Activated T-helper 17 cell treated with anti-CD3 and anti-CD28 coated beads, Interleukin-2, amount 50 U/mL, for 72 hours (primary cell): ENCODE measurements at regions not wholly inside any gene's neighbourhood (a gene's known extent, or its start where the extent isn't known, plus 50 kb on each side); places are given as distances from the start of the nearest gene placed in this dataset.
"Not testable (repeated sequence)": the region's sequence is repeated elsewhere in the genome, so short reads cannot be mapped to it uniquely, and the experiment has no call there.

Experiments
- ATAC-seq: fragments of 150-1000 bp; cut with Tn5 transposase; replicated peaks from 2 replicates; pipeline ENCODE4 v1.10.0; 2021; ENCODE audit warnings: mild to moderate bottlenecking, moderate library complexity
- H3K27ac Mint-ChIP-seq: one replicate; pipeline ENCODE4 v1.8.0; 2022; ENCODE audit warnings: mixed read lengths
- H3K27me3 Mint-ChIP-seq: one replicate; pipeline ENCODE4 v1.8.0; 2022; ENCODE audit warnings: mixed read lengths
- H3K36me3 Mint-ChIP-seq: one replicate; pipeline ENCODE4 v1.8.0; 2022; ENCODE audit warnings: low read depth, mild to moderate bottlenecking, mixed read lengths
- H3K4me1 Mint-ChIP-seq: one replicate; pipeline ENCODE4 v1.8.0; 2022; ENCODE audit warnings: mixed read lengths
- H3K4me3 Mint-ChIP-seq: one replicate; pipeline ENCODE4 v1.8.0; 2022; ENCODE audit warnings: mild to moderate bottlenecking, mixed read lengths
- H3K9me3 Mint-ChIP-seq: one replicate; pipeline ENCODE4 v1.8.0; 2022; ENCODE audit warnings: mixed read lengths

GRCh38 chr2:87410371-87410770 is 337.5 kb upstream of the PLGLB2 start:
- not testable (repeated sequence) for H3K27ac Mint-ChIP-seq, ATAC-seq, H3K4me1 Mint-ChIP-seq, H3K27me3 Mint-ChIP-seq, H3K4me3 Mint-ChIP-seq, H3K36me3 Mint-ChIP-seq, H3K9me3 Mint-ChIP-seq

GRCh38 chr2:87412036-87412820 is 335.7 kb upstream of the PLGLB2 start:
- H3K27me3 Mint-ChIP-seq, H3K4me3 Mint-ChIP-seq, H3K36me3 Mint-ChIP-seq, H3K4me1 Mint-ChIP-seq, H3K27ac Mint-ChIP-seq, H3K9me3 Mint-ChIP-seq, ATAC-seq: not testable (repeated sequence)

GRCh38 chr2:87414331-87414730 is 333.6 kb upstream of the PLGLB2 start:
- not testable (repeated sequence) for H3K4me1 Mint-ChIP-seq, ATAC-seq, H3K9me3 Mint-ChIP-seq, H3K27ac Mint-ChIP-seq, H3K36me3 Mint-ChIP-seq, H3K4me3 Mint-ChIP-seq, H3K27me3 Mint-ChIP-seq

GRCh38 chr2:87414795-87415570 is 332.9 kb upstream of the PLGLB2 start:
- H3K27me3 Mint-ChIP-seq, H3K4me3 Mint-ChIP-seq, H3K27ac Mint-ChIP-seq, H3K9me3 Mint-ChIP-seq, ATAC-seq, H3K36me3 Mint-ChIP-seq, H3K4me1 Mint-ChIP-seq: not testable (repeated sequence)

GRCh38 chr2:87415586-87416265 is 332.2 kb upstream of the PLGLB2 start:
- H3K27ac Mint-ChIP-seq, H3K36me3 Mint-ChIP-seq, ATAC-seq, H3K4me1 Mint-ChIP-seq, H3K9me3 Mint-ChIP-seq, H3K4me3 Mint-ChIP-seq, H3K27me3 Mint-ChIP-seq: not testable (repeated sequence)

- not testable (repeated sequence) for H3K4me3 Mint-ChIP-seq, H3K27me3 Mint-ChIP-seq, H3K9me3 Mint-ChIP-seq, H3K36me3 Mint-ChIP-seq, H3K27ac Mint-ChIP-seq, ATAC-seq, H3K4me1 Mint-ChIP-seq
Measured at GRCh38 chr2:87416266-87416592, 331.7 kb upstream of the PLGLB2 start.

GRCh38 chr2:87417147-87417546 is 330.7 kb upstream of the PLGLB2 start:
- not testable (repeated sequence) for H3K27me3 Mint-ChIP-seq, H3K4me3 Mint-ChIP-seq, H3K36me3 Mint-ChIP-seq, H3K27ac Mint-ChIP-seq, ATAC-seq, H3K9me3 Mint-ChIP-seq, H3K4me1 Mint-ChIP-seq

GRCh38 chr2:87417742-87418567 is 329.9 kb upstream of the PLGLB2 start:
- H3K36me3 Mint-ChIP-seq = not testable (repeated sequence)

GRCh38 chr2:87418823-87419822 is 328.8 kb upstream of the PLGLB2 start:
- H3K27me3 Mint-ChIP-seq, H3K9me3 Mint-ChIP-seq, H3K36me3 Mint-ChIP-seq, H3K4me1 Mint-ChIP-seq, ATAC-seq, H3K27ac Mint-ChIP-seq, H3K4me3 Mint-ChIP-seq: not testable (repeated sequence)

More at GRCh38 chr2:87417742-87418567, 329.9 kb upstream of the PLGLB2 start:
- not testable (repeated sequence) for H3K9me3 Mint-ChIP-seq, ATAC-seq, H3K4me3 Mint-ChIP-seq, H3K27me3 Mint-ChIP-seq, H3K27ac Mint-ChIP-seq, H3K4me1 Mint-ChIP-seq

- not testable (repeated sequence) for H3K27ac Mint-ChIP-seq, H3K27me3 Mint-ChIP-seq, H3K9me3 Mint-ChIP-seq, H3K36me3 Mint-ChIP-seq, ATAC-seq, H3K4me3 Mint-ChIP-seq, H3K4me1 Mint-ChIP-seq
Measured at GRCh38 chr2:87419980-87420379, 327.9 kb upstream of the PLGLB2 start.

- H3K27me3 Mint-ChIP-seq, H3K9me3 Mint-ChIP-seq, H3K36me3 Mint-ChIP-seq, ATAC-seq, H3K4me3 Mint-ChIP-seq, H3K27ac Mint-ChIP-seq, H3K4me1 Mint-ChIP-seq: not testable (repeated sequence)
Measured at GRCh38 chr2:87420954-87421353, 326.9 kb upstream of the PLGLB2 start.

- not testable (repeated sequence) for H3K4me3 Mint-ChIP-seq, H3K36me3 Mint-ChIP-seq, H3K27me3 Mint-ChIP-seq, H3K4me1 Mint-ChIP-seq, H3K9me3 Mint-ChIP-seq, ATAC-seq, H3K27ac Mint-ChIP-seq
Measured at GRCh38 chr2:87423796-87424762, 323.8 kb upstream of the PLGLB2 start.

- H3K27me3 Mint-ChIP-seq = not testable (repeated sequence)
Measured at GRCh38 chr2:87424763-87425154, 323.1 kb upstream of the PLGLB2 start.

More at GRCh38 chr2:87424763-87425154, 323.1 kb upstream of the PLGLB2 start:
- ATAC-seq, H3K4me3 Mint-ChIP-seq, H3K9me3 Mint-ChIP-seq, H3K4me1 Mint-ChIP-seq, H3K36me3 Mint-ChIP-seq, H3K27ac Mint-ChIP-seq: not testable (repeated sequence)
